Daoy (cell line): ENCODE measurements at regions not wholly inside any gene's neighbourhood (a gene's known extent, or its start where the extent isn't known, plus 50 kb on each side); places are given as distances from the start of the nearest gene placed in this dataset.

ENCODE experiments used
- DNase-seq: peaks from one replicate; pipeline ENCODE4 v3.0.0-alpha.2; 2015; ENCODE audit warnings: low read depth

DNA sequence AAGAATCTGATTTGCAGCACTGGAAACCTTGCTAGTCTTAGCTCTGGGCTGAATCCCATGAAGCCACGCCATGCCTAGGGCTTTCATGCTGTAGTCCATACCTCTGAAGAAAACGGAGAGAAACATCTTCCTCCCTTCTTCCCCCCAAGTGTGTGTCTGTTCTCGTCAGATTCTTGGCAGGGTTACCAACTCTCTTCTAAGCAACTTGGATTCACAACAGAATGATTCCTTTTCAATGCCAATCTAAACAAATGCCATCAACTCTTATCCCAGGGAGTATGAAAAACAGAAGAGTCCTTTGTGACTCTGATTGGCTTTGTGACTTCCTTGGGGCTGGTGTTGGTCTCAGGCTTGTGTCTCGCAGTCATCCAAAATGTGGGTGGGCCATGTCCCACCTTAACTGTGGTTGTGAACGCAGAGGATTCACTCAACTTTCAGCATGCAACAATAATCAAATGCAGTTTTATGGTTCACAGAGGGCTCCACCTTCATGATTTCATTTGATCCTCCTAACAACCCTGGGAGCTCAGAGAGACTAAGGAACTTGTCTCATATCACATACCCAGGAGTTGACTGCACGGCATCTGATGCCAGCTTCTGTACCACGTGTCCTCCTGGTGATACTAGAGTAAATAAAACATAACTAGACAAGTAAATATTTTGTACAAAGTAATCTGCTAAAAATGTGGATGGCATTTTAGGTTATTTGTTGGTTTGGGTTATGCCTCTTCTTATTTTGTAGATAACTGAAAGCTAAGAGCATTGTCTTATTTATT lies 186.0 kb upstream of the TNP1 start:
- DNase-seq: no peak

GRCh38 chr2:217040099-217040498 lies 180.2 kb upstream of the TNP1 start:
- DNase-seq: no peak

DNA sequence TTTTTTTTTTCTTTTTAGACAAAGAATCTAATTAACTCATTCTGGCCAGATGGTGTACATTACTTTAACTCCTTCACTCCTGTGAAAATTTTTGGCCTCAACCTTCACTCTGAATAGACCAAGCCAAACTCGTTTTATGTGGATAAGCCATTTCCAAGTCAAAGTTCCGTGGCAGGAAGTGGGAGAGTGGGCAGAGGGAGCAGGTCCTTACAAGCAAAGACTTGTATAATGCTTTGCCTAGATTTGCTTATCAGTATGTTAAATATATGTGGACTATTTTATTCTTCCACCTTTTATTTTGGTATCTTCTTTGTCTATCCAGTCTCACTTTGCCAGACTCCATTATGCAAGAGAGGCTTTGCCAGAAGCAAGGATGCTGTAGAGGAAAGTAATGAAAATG lies 178.1 kb upstream of the TNP1 start:
- no peak for DNase-seq

- no peak for DNase-seq
These were observed 177.5 kb upstream of the TNP1 start for GRCh38 chr2:217037353-217037752.

DNA sequence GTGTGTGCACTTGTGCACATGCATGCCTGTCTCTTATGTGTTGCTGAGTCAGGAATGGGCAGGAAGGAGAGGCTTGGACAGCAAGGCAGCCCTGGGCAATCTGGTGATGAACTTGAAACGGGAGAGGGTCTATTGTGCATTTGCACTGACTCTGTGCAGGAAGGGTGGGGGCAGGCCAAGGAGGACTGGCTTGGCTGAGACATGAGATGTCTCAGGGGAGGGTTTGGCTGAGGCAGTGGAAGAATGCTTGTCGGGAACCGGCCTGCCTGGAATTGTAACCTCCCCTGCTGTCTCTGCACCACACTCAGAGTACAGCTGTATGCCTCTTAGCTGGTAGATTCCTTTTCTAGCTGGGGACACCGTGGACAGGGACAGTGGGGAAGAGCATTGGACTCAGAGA lies 176.1 kb upstream of the TNP1 start:
- no peak for DNase-seq

DNA sequence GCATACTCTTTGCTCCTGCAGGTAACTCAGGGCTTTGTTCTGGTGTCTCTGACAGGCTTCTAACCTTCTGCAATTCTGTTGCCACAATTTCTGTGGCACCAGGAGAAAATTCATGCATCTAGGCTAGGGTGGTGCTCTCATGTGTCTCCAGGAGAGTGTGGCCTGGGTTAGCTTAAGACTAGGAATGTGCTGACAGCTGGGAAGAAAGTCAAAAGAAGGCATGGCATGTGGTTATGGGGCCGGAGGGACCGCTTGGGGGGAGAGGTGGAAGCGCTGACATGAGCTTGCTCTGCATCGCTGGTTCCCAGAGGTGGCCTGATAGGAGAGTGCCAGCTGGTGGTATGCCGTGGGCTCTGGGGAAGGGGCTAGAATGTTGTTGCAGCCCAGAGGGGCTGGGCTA lies 173.3 kb upstream of the TNP1 start:
- no peak for DNase-seq

DNA sequence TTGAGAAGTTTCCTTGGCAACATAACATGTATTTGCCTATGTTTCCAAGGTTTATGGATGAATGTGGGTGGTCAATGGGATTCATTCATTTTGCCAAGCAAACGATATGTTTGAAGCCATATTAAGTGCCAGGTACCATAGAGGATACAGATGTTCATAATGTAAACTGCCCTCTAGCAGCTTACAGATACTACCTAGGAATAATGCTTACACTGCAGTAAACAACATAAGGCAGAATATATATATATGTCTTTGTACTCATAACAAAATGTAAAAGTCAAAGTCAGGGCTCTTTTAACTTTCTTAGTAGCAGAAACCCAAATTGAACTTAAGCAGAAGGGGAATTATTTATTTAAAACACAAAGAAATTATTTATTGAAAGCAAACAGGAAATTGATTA lies 171.6 kb upstream of the TNP1 start:
- DNase-seq: no peak

GRCh38 chr2:217030081-217030480 lies 170.2 kb upstream of the TNP1 start:
- no peak for DNase-seq

GRCh38 chr2:217028128-217028527 lies 168.3 kb upstream of the TNP1 start:
- no peak for DNase-seq

GRCh38 chr2:217027414-217027813 lies 167.6 kb upstream of the TNP1 start:
- no peak for DNase-seq

GRCh38 chr2:217026569-217026968 lies 166.7 kb upstream of the TNP1 start:
- no peak for DNase-seq

DNA sequence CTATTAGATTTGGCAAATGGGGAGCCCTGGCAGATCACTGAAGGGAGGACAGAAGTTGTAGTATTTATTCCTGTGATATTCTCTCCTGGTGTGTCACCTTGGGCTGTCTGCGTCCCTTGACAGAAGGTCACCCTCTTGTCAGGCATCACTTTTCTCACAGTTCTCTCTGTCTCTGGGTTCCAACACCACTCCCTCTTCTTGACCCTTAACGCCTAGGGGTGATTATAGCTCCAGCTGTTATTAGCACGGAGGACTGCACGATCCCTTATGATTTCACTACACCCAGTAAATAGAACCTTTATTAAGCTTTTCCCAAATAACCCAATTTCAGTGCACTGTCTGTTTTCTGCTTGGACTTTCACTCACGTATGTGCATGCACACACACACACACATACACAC lies 166.3 kb upstream of the TNP1 start:
- DNase-seq: no peak

DNA sequence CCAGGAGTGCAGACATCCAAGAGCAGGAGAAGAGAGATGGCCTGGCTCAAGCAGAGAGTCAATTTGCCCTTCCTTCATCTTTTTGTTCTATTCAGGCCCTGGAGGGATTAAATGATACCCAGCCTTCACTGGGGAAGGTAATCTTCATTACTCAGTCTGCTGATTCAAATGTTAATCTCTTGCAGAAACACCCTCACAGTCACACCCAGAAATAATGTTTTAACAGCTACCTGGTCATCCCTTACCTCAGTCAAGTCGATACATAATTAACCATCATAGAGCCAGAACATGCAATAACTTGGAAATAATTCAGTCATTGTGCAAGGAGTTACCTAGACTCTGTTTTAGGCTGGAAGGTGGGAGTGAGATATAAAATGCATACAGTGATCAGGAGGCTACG lies 163.7 kb upstream of the TNP1 start:
- no peak for DNase-seq

GRCh38 chr2:217017456-217018252 lies 157.8 kb upstream of the TNP1 start:
- no peak for DNase-seq

DNA sequence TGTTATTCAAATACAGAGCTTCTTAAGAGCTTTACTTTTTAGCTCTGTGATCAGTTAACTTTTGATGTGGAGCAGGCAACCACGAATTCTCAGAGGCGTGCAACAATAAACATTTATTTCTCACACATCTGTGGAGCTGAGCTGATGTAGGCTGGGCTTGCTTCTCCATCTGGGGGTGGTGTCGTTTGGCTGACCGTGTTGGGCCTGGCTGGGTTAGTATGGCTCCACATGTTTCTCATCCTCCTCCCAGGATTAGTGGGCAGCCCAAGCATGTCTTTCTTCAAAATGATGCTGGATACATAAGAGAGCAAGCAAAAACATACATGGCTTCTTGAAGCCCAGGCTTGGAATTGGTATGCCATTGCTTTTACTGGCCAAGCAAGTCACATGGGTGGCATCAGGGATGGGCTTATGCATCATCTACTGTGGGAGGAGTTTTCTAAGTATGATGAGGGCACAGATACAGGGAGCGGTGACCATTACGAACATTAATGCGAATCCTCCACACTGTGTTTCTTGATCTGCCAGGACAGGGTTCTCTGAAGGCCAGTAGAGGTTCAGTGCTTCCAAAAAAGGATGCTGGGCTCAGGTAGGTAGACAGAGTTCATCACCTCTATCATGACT lies 157.0 kb upstream of the TNP1 start:
- no peak for DNase-seq

- DNase-seq: no peak
These were observed 154.7 kb upstream of the TNP1 start for GRCh38 chr2:217014328-217015105.

- DNase-seq: no peak
These were observed 154.1 kb upstream of the TNP1 start for GRCh38 chr2:217013926-217014325.

DNA sequence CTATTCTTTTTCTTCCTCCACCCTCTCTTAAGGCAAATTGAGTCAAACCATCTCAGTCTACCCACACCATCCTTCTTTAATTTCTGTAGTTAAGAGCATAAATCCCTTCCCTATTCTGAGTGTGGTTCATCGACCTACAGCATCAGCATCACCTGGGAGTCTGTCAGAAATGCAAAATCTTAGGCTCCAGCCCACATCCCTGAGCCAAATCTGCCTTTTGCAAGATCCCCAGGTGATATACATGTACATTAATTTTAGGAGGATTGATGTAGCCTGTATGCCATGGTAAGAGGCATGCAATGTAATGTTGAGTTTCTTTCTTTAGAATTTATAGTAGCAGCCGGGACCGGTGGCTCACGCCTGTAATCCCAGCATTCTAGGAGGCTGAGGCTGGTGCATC lies 151.7 kb upstream of the TNP1 start:
- no peak for DNase-seq

GRCh38 chr2:217010173-217010572 lies 150.3 kb upstream of the TNP1 start:
- no peak for DNase-seq

DNA sequence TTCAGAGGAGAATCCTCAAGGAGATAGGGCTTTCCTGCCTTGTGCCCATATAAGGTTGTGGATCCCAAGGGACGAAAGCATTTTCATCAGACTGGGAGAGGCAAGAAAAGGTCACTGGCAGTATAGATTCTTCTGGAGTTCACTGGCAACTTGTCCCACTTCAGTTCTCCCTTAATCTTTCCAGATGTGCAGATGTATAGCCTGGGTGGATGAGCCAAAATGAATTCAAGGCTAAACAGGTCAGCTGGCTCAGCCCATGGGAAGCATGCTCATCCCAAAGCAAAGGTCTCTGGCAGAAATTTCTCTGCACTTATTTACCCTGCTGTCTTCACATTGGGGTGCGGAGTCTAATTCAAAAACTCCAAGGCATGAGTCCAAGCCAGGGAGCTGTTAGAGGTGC lies 148.9 kb upstream of the TNP1 start:
- DNase-seq: no peak

- DNase-seq: no peak
These were observed 146.4 kb upstream of the TNP1 start for GRCh38 chr2:217006217-217006616.

DNA sequence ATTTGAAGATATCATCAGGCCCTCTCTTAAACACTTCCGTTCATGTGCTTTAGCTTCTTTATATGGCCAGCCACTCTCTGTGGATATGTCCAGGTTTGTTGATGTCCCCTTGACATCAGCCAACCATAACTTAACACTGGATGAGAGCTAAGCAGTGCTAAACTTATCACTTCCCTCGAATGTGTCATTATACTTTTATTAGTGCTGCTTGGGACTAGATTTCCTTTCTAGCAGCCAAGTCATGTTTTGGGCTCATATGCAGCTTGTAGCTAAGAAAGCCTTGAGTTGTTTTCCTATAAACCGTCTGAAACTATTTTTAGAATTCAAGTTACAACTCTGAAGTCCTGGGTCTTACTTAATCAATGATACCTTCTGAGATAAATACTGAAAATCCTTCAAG lies 144.8 kb upstream of the TNP1 start:
- no peak for DNase-seq
